GM18499 (cell line): ENCODE measurements at regions not wholly inside any gene's neighbourhood (a gene's known extent, or its start where the extent isn't known, plus 50 kb on each side); places are given as distances from the start of the nearest gene placed in this dataset.
"Not testable (repeated sequence)": the region's sequence is repeated elsewhere in the genome, so short reads cannot be mapped to it uniquely, and the experiment has no call there.

ENCODE experiments used
- ATAC-seq: cut with Tn5 transposase; IDR thresholded peaks from one replicate; pipeline ENCODE4 v1.9.1; 2021; ENCODE audit warnings: moderate number of reproducible peaks; ENCODE audit not compliant: insufficient read depth, unreplicated experiment

DNA sequence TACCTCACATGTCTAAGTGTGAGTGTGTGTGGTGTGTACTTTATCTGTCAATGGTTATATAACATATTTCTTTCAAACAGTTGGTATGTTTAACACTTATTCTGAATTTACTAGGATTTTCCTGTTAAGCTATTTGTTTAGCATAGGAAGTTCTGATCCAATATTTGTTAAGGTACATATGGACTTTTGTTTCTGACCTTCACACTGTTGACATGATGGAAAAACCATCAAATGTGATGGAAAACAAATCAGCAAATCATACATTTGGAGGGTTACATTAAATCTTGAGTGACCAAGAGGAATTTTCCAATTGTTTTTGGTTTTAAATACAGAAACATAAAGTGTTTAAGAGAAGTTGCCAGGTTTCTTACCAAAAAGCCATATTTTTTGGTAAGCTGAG is 638.9 kb downstream of the STK39 start:
- no peak for ATAC-seq

DNA sequence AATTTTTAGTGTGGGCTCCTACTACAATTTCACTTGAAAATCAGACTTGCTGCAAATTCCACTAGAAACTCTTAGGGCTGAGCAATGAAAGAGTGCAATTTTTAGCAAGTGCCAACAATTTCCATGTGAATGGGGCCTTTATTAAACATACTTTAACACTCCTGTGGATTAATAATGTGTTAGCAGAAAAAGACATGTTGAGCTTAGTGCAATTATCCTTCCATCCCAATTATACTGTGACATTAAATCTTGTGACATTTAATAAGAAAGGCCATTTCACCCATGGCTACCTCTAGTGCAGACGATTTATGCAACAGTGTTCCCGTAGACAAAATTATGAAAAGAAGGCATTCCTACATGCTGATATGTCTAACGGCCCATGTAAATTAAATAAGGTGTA is 639.7 kb downstream of the STK39 start:
- ATAC-seq = no peak

DNA sequence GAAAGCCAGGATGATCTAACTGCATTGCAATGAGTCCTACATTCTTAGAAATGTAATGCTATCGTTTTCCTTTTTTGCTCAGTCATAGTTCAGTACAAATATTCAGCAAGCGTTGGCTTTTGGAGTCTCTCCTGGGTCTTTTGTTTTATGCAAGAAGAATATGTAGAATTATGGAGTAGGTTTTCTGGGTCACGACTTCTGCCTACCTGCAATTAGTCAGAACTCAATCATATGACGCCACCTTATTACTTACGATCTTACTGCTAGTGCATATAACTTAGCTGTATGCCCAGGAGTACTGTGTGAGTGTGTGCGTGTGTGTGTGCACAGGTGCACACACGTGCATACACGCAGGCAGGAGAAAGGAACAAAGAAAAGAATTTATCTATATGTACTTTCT is 640.2 kb downstream of the STK39 start:
- no peak for ATAC-seq

DNA sequence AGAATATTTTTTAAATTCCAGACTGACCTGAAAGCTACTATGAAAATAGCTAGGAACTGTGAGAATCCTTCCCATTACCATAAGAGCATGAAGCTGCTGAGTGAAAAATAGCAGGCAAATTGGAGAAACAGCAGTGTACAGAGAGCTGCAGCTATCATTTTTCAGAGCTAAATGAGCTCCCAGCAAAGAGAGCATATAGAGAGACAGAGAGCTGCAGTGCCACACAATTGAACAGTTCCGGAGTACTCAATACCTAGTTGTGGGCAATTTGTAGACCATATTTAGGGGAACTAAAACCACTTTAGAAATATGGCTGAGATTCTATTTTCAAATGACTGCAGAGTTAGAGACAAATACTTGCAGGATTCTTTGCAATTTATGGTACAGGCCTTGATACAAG is 645.3 kb downstream of the STK39 start:
- ATAC-seq = no peak

DNA sequence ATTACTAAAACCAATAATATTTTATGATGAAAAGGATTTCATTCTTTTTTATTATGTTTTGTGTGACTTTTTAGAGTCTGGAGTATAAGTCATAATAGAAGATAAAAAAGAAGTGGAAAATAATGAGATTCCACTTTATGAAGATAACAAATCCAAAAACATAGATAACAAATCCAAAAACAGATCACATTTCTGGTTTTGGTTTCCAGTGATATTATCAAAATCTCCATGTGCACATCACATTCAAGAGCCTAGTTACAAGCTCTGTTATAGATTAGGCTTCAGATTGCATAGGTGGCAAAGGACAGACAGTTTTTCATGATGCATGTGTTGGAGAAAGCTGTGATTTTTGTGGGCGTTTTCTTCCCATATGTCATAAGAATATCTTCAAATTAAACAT is 648.2 kb downstream of the STK39 start:
- ATAC-seq = no peak

DNA sequence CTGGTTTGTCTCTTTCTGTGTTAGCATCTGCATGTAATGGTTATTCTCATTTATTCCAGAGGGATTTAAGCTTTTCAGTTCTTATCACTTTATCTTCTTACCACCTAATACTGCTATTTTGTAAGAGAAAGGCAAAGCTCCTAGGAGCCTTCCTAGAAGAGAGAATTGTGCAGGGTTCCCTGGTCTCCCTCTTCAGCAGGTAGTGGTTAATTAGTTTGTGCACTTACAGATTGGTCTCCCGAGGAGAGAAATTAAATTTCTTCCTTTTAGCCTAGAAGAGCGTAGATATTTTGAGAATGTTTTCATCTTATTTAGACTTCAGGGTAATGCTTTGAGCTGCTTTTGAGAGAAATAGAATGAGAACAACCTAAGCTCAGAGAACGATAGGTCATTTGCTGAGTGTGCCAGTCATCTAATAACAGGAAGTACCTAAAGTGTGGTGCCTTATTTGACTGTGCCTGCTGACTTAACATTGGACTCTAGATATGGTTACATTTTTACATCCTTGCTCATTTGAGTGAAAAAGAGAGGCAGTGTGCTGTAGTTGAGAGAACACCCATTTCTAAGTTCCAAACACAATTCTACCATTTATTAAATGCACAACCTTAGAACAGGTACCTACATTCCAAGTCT is 651.4 kb downstream of the STK39 start:
- ATAC-seq = peak; percentile 53

DNA sequence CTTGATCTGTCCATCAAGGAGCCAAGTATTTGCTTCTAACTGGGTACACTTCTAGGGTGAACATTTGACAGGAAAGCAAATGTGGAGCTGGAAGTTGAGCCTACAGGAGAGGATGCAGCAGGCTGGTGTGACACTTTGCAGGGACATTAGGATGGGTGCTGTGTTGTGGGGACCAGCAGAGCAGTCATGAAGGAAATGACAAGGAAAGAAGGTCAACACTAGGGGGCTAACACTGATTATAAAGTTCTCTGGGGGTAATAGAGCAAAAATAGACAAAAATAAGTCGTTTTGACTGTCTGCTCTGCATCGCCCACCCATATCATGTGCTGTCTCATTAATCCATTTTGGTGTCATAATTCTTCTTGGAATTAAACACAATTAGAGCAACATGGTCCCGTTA is 652.4 kb downstream of the STK39 start:
- no peak for ATAC-seq

DNA sequence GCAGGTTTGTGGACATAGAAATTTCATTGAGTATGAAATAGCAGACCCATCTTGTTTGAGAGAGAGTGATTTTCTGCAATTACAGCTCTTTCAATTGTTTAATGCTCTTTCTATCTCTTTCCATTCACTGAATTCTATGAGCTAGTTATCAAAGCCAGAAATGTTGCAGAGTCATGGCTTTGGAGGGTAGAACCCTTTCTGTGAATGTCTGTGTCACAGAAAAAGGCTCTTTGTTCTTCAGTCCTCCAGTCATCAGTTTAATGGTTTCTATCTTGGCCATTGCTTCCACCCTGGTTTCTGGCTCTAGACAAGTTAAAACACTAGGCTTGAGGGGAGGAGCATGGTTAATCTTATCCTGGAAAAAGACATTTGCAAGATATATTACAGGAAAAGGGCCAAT is 655.0 kb downstream of the STK39 start:
- no peak for ATAC-seq

DNA sequence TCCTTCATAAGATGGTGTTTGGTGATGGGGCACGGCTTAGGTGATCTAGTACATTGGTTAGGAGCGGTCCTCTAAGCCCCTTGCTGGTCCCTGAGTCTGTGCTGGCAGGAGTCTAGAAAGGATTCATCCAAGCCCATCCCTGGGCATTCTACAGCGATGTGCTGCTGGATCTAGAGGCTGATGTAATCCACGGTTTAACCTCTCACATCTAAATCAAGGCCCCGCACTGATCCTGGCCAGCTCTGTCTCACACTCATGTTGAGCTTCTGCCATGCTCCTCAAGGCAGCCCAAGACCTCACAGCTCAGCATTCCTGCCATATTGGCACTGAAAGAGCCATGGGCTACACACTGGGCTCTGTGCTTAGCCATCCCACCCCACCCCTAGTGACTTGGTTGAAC is 664.8 kb downstream of the STK39 start:
- ATAC-seq = no peak

DNA sequence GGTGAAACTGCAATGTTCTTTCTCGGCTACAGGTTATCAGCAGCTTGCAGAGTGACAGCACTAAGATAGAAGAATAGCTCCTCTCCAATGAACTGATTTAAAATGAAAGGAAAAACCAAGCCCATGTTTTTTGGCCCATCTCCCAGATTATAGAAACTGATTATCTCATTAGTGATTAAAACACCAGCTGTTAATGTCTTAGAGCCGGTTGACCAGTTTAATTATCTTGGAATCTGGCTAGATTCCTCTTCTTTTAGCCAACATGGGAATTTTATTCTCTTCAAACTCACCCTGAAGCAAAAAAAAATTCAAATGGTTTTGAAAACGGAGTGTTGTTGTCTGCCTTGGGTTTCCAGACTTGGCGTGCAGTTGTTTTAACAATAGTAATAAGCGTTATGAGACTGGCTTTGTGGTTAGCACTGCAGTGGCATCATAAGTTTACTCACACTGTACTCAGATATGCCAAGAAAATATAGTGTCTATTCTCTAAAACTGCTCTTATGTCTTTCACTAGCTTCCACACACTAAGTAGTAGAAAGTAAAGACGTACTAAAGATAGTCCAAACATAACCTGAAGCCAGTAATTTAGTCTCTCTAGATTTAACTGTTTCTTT is 665.3 kb downstream of the STK39 start:
- no peak for ATAC-seq

DNA sequence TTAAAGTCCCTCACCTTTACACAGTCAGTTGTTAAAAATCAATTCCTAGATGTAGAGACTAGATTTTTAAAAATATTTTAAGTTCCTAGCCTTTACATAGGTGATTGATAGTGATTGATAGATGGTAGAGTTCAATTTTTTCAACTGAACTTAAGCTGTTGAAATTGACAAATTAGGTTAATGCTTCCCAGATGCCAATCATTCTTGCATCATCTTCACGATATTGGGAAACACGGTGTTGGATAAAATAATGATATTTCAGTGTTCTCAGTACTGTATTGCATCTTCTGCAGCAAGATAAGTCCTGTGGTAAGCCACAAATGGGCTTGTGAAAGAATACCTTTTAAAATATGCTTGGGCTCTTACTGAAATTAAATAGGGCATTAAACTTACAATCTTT is 667.6 kb downstream of the STK39 start:
- no peak for ATAC-seq

DNA sequence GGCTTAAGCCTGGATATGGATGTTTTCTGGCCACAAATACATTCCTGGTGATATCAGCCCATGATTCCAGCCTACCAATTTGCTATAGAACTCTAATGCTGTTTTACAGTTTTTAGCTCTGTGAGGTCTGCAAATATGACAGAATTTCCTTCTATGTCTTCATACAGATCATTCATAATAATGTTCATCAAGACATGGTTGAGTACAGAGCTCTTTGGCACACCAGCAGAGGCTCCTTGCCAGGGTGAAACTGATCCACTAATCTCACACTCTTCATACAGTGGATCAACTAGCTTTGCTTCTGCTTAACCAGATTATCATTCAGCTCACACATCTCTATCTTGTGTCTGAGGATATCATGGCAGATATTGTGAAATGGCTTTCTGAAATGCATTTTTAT is 672.1 kb downstream of the STK39 start:
- ATAC-seq = no peak

DNA sequence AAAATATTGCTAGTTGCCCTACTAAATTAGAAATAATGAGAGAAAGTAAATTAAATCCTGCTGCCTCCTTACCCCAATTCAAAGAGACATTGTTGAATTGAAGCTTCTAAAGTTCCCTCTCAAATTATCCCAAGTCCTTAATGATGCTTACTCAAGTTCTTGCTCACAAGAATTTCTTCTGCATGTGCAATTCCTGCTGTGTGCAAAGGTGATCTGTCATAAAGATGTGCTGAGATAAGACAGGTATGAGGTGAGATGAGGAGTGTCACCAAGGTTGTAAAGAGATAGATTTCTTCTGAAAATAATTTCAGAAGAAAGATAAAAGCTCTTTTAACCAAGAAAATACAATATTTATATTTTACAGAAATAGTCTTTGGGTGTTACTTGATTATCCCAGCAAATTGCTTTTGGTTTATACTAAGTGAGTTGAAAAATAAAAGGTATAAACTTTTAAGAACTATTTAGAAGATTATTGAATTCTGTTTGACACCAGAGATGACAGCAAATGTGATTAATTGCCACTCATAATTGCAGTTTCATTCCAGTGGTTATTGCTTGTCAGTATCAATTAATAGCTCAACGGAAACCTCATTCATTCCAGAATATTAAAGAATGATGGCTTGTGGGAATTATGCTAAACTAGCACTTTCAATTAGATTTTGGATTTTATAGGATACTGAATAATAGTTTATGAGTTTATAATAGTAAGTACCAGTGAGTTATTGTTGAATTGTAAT is 674.3 kb downstream of the STK39 start:
- ATAC-seq = no peak

DNA sequence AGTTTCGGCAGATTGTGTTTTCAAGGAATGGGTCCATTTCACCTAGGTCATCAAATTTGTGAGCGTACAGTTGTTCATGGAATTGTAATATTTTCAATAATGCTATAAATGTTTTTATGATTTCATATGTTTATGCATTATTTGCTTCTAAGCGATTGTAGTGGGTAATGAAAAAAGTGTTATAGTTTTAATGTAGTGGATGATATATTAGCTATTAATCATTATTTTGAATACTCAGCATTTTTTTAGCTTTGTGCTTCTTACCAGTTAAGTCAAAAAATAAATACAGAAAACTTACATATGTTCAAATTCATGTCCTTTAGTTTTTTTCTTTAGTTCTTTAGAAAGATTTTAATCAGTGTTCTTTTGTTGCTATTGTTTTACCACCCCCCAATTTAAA is 677.0 kb downstream of the STK39 start:
- ATAC-seq = no peak

DNA sequence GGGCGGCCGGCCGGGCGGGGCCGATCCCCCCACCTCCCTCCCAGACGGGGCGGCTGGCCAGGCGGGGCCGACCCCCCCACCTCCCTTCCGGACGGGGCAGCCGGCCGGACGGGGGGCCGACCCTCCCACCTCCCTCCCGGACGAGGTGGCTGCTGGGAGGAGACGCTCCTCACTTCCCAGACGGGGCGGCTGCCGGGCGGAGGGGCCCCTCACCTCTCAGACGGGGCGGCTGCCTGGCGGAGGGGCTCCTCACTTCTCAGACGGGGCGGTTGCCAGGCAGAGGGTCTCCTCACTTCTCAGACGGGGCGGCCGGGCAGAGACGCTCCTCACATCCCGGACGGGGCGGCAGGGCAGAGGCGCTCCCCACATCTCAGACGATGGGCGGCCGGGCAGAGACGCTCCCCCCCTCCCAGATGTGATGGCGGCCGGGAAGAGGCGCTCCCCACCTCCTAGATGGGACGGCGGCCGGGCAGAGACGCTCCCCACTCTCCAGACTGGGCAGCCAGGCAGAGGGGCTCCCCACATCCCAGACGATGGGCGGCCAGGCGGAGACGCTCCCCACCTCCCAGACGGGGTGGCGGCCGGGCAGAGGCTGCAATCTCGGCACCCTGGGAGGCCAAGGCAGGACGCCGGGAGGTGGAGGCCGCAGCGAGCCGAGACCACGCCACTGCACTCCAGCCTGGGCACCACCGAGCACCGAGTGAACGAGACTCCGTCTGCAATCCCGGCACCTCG is 675.8 kb downstream of the XIRP2 start:
- not testable (repeated sequence) for ATAC-seq

DNA sequence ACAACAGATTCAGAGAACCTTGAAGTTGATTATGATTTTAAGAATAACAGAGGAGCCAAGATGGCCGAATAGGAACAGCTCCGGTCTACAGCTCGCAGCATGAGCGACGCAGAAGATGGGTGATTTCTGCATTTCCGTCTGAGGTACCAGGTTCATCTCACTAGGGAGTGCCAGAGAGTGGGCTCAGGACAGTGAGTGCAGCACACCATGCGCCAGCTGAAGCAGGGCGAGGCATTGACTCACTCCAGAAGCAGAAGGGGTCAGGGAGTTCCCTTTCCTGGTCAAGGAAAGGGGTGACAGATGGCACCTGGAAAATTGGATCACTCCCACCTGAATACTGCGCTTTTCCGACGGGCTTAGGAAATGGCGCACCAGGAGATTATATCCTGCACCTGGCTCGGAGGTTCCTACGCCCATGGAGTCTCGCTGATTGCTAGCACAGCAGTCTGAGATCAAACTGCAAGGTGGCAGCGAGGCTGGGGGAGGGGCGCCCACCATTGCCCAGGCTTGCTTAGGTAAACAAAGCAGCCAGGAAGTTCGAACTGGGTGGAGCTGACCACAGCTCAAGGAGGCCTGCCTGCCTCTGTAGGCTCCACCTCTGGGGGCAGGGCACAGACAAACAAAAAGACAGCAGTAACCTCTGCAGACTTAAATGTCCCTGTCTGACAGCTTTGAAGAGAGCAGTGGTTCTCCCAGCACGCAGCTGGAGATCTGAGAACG is 670.2 kb downstream of the XIRP2 start:
- not testable (repeated sequence) for ATAC-seq

DNA sequence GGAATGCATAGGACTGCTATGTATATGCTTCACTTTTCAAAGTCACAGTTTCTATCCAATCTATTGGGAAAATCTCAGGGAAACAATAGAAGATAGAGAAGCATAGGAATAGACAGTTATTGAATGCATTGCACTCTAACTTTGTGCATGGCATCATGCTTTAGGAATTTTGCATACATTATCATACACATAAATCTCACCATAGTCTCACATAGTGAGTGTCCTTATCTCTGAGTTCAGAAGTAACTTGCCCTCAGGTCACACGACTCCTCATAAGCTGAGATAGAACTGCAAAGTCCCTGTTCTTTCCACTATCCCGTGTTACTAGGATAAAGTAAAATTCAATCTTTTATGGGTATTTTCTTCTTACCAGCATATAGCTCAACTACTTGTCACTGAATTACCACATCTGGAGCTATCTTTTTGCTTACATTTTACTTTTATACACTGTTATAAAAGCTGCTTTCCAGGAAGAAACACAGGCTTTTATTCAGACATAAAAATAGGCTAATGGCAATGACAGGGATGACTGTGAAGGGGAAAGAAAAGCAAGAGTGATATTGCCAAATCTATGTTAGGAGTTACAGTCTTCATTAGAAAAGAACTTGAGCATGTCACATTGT is 666.9 kb downstream of the XIRP2 start:
- ATAC-seq = no peak

DNA sequence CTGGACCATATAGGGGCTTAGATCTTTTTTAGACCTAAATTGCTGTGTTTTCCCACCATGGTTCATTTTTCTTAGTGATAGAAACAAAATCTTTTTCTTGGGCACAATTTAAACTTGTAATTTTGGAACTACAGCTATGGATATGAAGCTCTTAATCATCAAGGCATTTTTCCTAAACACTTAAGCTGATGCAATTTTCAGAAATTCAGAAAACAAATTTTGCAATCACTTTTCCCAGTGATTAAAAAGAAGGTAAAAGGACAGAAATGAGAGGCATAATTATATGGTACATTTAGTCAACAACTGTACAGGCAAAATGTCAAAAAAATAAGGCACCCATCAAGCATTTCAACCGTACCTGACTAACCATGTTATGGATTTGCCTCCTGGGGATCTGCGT is 665.4 kb downstream of the XIRP2 start:
- ATAC-seq = no peak

DNA sequence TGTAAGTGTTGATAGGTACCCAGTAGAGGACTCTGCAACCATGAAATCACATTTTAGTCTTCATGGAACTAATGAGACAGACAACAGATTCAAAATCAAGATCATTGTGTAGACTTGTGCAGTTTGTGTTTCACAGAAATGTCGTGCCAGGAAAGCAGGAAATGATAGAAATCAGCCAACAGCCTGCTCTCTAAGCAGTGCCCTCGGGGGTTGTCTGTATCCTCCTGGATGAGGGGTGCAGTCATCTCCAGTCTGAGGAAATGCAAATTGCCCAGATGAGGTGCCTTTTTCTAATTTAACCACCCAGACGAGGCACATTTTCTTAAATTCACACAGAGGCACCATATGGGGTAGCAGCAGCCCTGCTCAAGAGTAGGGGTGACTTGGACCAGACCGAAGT is 663.1 kb downstream of the XIRP2 start:
- ATAC-seq = no peak

DNA sequence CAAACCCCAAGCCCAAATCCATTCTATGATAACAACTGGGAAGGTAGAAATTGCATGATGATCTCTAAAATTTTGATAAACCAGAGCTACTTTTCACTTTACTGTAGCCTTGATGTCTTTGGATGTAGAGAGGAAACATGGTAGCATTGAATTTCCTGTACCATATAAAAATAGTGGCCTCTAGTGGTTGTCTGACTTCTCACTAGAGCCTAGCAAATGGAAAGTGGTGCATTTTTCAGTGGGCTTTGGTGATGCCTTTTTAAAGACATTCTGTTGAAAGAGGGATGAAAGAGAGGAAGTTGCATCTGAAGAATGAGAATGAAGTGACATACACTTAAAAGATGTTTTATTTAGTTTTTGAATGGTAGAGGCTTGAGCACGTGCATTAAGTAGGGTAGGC is 662.2 kb downstream of the XIRP2 start:
- ATAC-seq = no peak
